ENCODE measurements at regions not wholly inside any gene's neighbourhood (a gene's known extent, or its start where the extent isn't known, plus 50 kb on each side); places are given as distances from the start of the nearest gene placed in this dataset.

GRCh38 chr12:92648242-92649031 lies 54.4 kb upstream of the PLEKHG7 start:
- BruUV-seq (replicated peaks), result no TSS peak
- TF ChIP-seq EZH2phosphoT487 (IDR thresholded peaks at IDR 0.05; ENCODE audit: borderline replicate concordance, low read length), result no peak
- no peak for TF ChIP-seq EZH2 (IDR thresholded peaks at IDR 0.05; ENCODE audit: low read length, unreplicated experiment)
- no peak for TF ChIP-seq CTCF (conservative IDR thresholded peaks at IDR 0.05; ENCODE audit: low read depth, low read length)
- peaks cover 27% of the 10 kb centered on the region for H3K4me1 ChIP-seq (ENCODE audit: insufficient read depth, low read length)
- H3F3A ChIP-seq (ENCODE audit: low read length, unreplicated experiment), result no peaks in the 10 kb centered on the region
- H3K4me2 ChIP-seq (ENCODE audit: low read length), result no peak overlapping the region
- H3K9me2 ChIP-seq (replicated peaks; ENCODE audit: low read length), result no peaks in the 10 kb centered on the region
- H3K36me3 ChIP-seq (ENCODE audit: low read depth, low read length), result no peaks in the 10 kb centered on the region
- intact Hi-C loops (cut with micrococcal nuclease), result loop anchor here (5.0 kb wide), 1 partner anchor 1266 kb away; no protein-coding TSS in a partner anchor
- ChIA-PET POLR2A (ENCODE audit: unreplicated experiment) (no interaction called here), CTCF (interaction anchor here (0.8 to 0.9 kb wide), 2 partner anchors 205 to 1287 kb away, joined by 3 read pairs; no protein-coding TSS in a partner anchor)
- peak; percentile 54 for DNase-seq
- no peak overlapping the region for H3K9ac ChIP-seq (ENCODE audit: low read length)
- no peaks in the 10 kb centered on the region for H4K20me1 ChIP-seq (ENCODE audit: low read length)
- peak; percentile 20; the same call in 1 of the 2 replicates for ATAC-seq
- H3K9me3 ChIP-seq (ENCODE audit: low read length), result no peaks in the 10 kb centered on the region
- H3K27me3 ChIP-seq (ENCODE audit: low read length), result no peaks in the 10 kb centered on the region
- no peak overlapping the region for H3K4me3 ChIP-seq (ENCODE audit: low read length)
- no peak overlapping the region; the same call in 1 of the 2 replicates for H2AFZ ChIP-seq (ENCODE audit: low read length)
- H3K79me2 ChIP-seq (ENCODE audit: low read length), result no peaks in the 10 kb centered on the region
- H3K27ac ChIP-seq (ENCODE audit: low read length), result 0 out of 2 replicates have a peak overlapping the region, but pooled peaks have one; percentile 19

GRCh38 chr12:92641291-92641690 lies 61.5 kb upstream of the PLEKHG7 start:
- ChIA-PET CTCF (no interaction called here), POLR2A (ENCODE audit: unreplicated experiment) (no interaction called here)
- H3K27ac ChIP-seq (ENCODE audit: low read length), result no peak overlapping the region
- no peak overlapping the region for H3K9ac ChIP-seq (ENCODE audit: low read length)
- H3K79me2 ChIP-seq (ENCODE audit: low read length), result no peaks in the 10 kb centered on the region
- H3K36me3 ChIP-seq (ENCODE audit: low read depth, low read length), result no peaks in the 10 kb centered on the region
- intact Hi-C loops (cut with micrococcal nuclease), result no loop called here
- H3K9me3 ChIP-seq (ENCODE audit: low read length), result no peaks in the 10 kb centered on the region
- H3F3A ChIP-seq (ENCODE audit: low read length, unreplicated experiment), result no peaks in the 10 kb centered on the region
- no peak for ATAC-seq
- no peak overlapping the region for H3K4me3 ChIP-seq (ENCODE audit: low read length)
- H3K4me1 ChIP-seq (ENCODE audit: insufficient read depth, low read length), result no peaks in the 10 kb centered on the region
- H3K27me3 ChIP-seq (ENCODE audit: low read length), result no peaks in the 10 kb centered on the region
- H4K20me1 ChIP-seq (ENCODE audit: low read length), result no peaks in the 10 kb centered on the region
- TF ChIP-seq EZH2phosphoT487 (IDR thresholded peaks at IDR 0.05; ENCODE audit: borderline replicate concordance, low read length), result no peak
- no peak for TF ChIP-seq EZH2 (IDR thresholded peaks at IDR 0.05; ENCODE audit: low read length, unreplicated experiment)
- no peak for TF ChIP-seq CTCF (conservative IDR thresholded peaks at IDR 0.05; ENCODE audit: low read depth, low read length)
- no peak overlapping the region for H3K4me2 ChIP-seq (ENCODE audit: low read length)
- H2AFZ ChIP-seq (ENCODE audit: low read length), result no peak overlapping the region
- H3K9me2 ChIP-seq (replicated peaks; ENCODE audit: low read length), result no peaks in the 10 kb centered on the region
- DNase-seq, result no peak
- BruUV-seq (replicated peaks), result no TSS peak

GRCh38 chr12:92640691-92641090 lies 62.1 kb upstream of the PLEKHG7 start:
- intact Hi-C loops (cut with micrococcal nuclease), result no loop called here
- CTCF ChIA-PET, result no interaction called here
- no peaks in the 10 kb centered on the region for H3K36me3 ChIP-seq (ENCODE audit: low read depth, low read length)
- H3K4me3 ChIP-seq (ENCODE audit: low read length), result no peak overlapping the region
- H3K9ac ChIP-seq (ENCODE audit: low read length), result no peak overlapping the region
- H3K27me3 ChIP-seq (ENCODE audit: low read length), result no peaks in the 10 kb centered on the region
- H3K9me2 ChIP-seq (replicated peaks; ENCODE audit: low read length), result no peaks in the 10 kb centered on the region
- DNase-seq, result no peak
- H3K79me2 ChIP-seq (ENCODE audit: low read length), result no peaks in the 10 kb centered on the region
- H3K4me2 ChIP-seq (ENCODE audit: low read length), result no peak overlapping the region
- no peaks in the 10 kb centered on the region for H3K4me1 ChIP-seq (ENCODE audit: insufficient read depth, low read length)
- no peaks in the 10 kb centered on the region for H3K9me3 ChIP-seq (ENCODE audit: low read length)
- no peak overlapping the region for H3K27ac ChIP-seq (ENCODE audit: low read length)
- no peak for TF ChIP-seq EZH2 (IDR thresholded peaks at IDR 0.05; ENCODE audit: low read length, unreplicated experiment)
- no peak for TF ChIP-seq CTCF (conservative IDR thresholded peaks at IDR 0.05; ENCODE audit: low read depth, low read length)
- no peak for TF ChIP-seq EZH2phosphoT487 (IDR thresholded peaks at IDR 0.05; ENCODE audit: borderline replicate concordance, low read length)
- BruUV-seq (replicated peaks), result no TSS peak
- POLR2A ChIA-PET (ENCODE audit: unreplicated experiment), result no interaction called here
- no peaks in the 10 kb centered on the region for H4K20me1 ChIP-seq (ENCODE audit: low read length)
- no peaks in the 10 kb centered on the region for H3F3A ChIP-seq (ENCODE audit: low read length, unreplicated experiment)
- no peak for ATAC-seq
- H2AFZ ChIP-seq (ENCODE audit: low read length), result no peak overlapping the region
